Ovary (tissue), 7 donors: ENCODE measurements at regions not wholly inside any gene's neighbourhood (a gene's known extent, or its start where the extent isn't known, plus 50 kb on each side); places are given as distances from the start of the nearest gene placed in this dataset. TPM values are rescaled to one million over a fixed set of nuclear protein-coding genes. Genes with fewer than 3 reads are reported as not detected.

Experiments used
- DNase-seq, 5 donors: peaks; one replicate each; pipeline ENCODE4 v3.0.0-alpha.2; 2019 to 2020
- H3K27ac ChIP-seq, 2 donors: fragments of 200-600 bp; one replicate each; pipeline versions ENCODE4 v1.5.1 to v1.8.0; 2019 to 2022
- H3K27me3 ChIP-seq: fragments of 200-600 bp; one replicate; pipeline ENCODE4 v1.8.0; 2022
- H3K36me3 ChIP-seq: fragments of 200-600 bp; sonication (generic); one replicate; pipeline ENCODE4 v1.5.1; 2019
- H3K4me1 ChIP-seq: one replicate; pipeline ENCODE4 v1.8.1; 2013; ENCODE audit warnings: mild to moderate bottlenecking, moderate library complexity; ENCODE audit not compliant: insufficient read depth
- H3K4me3 ChIP-seq: fragments of 200-600 bp; sonication (generic); one replicate; pipeline ENCODE4 v1.5.1; 2017
- H3K9me3 ChIP-seq, 2 donors: fragments of 200-600 bp in 1 of 2; sonication (generic) in 1 of 2; one replicate each; pipeline versions ENCODE4 v1.5.1 to v1.8.1; 2013 to 2019; ENCODE audit warnings: mild to moderate bottlenecking in 1 of 2, moderate library complexity in 1 of 2
- CTCF ChIP-seq, 3 donors: fragments of 450-650 bp in 2 of 3; fragments of 200-600 bp in 1 of 3; IDR thresholded peaks; one replicate each; pipeline versions ENCODE4 v1.5.1 to v1.8.0; 2016 to 2022; ENCODE audit warnings: antibody characterized with exemption in 3 of 3, mild to moderate bottlenecking in 1 of 3
- EP300 ChIP-seq: sonication (generic); formaldehyde crosslinking; IDR thresholded peaks from one replicate; pipeline ENCODE4 v1.6.1; 2017; ENCODE audit warnings: antibody characterized with exemption
- POLR2A ChIP-seq: fragments of 450-650 bp; IDR thresholded peaks from one replicate; pipeline ENCODE4 v1.6.1; 2017; ENCODE audit warnings: antibody characterized with exemption, mild to moderate bottlenecking, moderate library complexity
- WGBS, 3 donors: extraction: QIAGEN DNeasy Blood & Tissue Kit in 1 of 3; methylation state at CpG; one replicate each; pipeline versions ENCODE4 v1.1.5 to v1.1.7; 2013 to 2017; 5-methylcytosine and 5-hydroxymethylcytosine counted together
- intact Hi-C, 4 donors: fragments of 100-400 bp; cut with DNase I; formaldehyde crosslinking; loops; one replicate each; pipeline versions ENCODE4 v1.11.0 to v1.15.1; 2022 to 2023
- small RNA-seq: library from RNA; depleted of rRNA; stranded (forward); fragments of <200 nt; gene quantifications from one replicate; pipeline ENCODE3, GENCODE V24; 2016
- donor health status: DM: no; HTN: no; CAD: no; lungs with moderate emphysema.
- donor health status: DM: no; HTN: no; CAD: no.
- donor health status: Bipolar disorder and iron deficiency.
- donor health status: DM: no; HTN: no; CAD: no.
- donor health status: DM: yes; HTN: yes; CAD: no.

DNA sequence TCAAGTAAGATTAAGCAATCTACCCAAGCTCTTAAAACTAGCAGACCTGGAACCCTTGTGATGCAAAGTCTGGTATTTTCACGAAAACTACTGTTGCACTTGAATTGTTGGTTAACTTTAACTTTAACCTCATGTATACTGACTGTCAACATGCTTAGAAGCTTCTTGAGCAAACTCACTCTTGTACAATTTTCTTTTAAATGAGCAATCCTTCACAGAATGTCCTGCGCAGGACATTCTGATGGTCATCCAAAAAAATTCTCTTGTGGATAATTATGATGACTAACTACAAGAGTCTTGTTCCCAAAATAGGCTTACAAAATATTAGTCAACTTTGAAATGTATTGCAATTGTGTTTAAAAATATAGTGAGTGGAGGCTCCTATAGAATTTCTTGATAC is 54.0 kb upstream of the PDE3A start:
- H3K27ac ChIP-seq = no peak overlapping the region
- H3K9me3 ChIP-seq = no peaks in the 10 kb centered on the region
- 66 to 78% (median 69%) methylated on average over 2 of the region's 2 CpGs for WGBS, 3 donors
- no peak for DNase-seq
- TF ChIP-seq POLR2A (no peak), EP300 (no peak), CTCF (IDR thresholded peaks at IDR 0.05) (no peak)
- no peak overlapping the region for H3K4me3 ChIP-seq
- no peaks in the 10 kb centered on the region for H3K36me3 ChIP-seq
- H3K4me1 ChIP-seq = no peaks in the 10 kb centered on the region
- no peaks in the 10 kb centered on the region for H3K27me3 ChIP-seq
- intact Hi-C loops = no loop called here

DNA sequence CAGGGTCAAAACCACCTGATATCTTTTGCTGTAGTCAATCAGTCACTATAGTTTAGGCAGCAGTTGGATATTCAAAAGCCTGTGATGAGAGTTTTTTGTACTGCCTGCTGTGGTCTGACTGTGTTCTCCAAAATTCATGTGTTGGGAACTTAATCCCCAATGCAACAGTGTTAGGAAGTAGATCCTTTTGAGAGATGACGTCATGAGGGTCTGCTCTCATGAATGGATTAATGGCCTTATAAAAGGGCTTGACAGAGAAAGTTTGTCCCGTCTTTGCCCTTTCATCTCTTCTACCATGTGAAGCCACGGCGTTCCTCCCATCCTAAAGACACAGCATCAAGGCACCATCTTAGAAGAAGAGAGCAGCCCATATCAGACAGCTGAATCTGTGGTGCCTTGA is 50.8 kb upstream of the PDE3A start:
- H3K9me3 ChIP-seq = no peaks in the 10 kb centered on the region

More for the DNA sequence above, 50.8 kb upstream of the PDE3A start:
- intact Hi-C loops = no loop called here
- Histone ChIP-seq H3K27ac (no peak overlapping the region), H3K4me1 (no peaks in the 10 kb centered on the region), H3K4me3 (no peak overlapping the region), H3K27me3 (no peaks in the 10 kb centered on the region), H3K36me3 (no peaks in the 10 kb centered on the region)
- no peak for DNase-seq
- TF ChIP-seq POLR2A (no peak), EP300 (no peak), CTCF (IDR thresholded peaks at IDR 0.05) (no peak)
- 95 to 96% (median 95%) methylated on average over 4 of the region's 4 CpGs for WGBS, 3 donors

Small RNA genes lying in the stretch of these regions (small RNA-seq; reads per million reads assigned to genes)
- not detected for gene RNU1-146P
